ENCODE measurements at regions not wholly inside any gene's neighbourhood (a gene's known extent, or its start where the extent isn't known, plus 50 kb on each side); places are given as distances from the start of the nearest gene placed in this dataset.

DNA sequence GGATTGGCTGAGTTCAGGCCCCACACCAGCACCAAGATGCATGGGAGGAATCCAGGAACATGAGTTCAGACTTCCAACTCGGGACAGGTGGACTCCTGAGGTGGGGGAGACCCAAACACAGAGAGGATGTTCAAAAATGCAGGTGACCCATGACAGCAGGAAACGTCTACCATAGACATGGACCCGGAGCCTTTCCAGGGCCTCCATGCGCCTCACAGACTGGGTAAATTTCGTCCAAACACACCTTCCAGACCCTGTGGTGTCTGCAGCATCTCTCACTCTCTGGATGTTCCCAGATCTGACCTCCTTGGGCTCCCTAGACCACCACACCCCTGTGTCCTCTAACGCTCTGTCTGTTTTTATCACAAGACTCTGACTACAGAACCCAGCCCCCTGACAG, 87.7 kb downstream of the PXDC1 start:
- H3K27me3 ChIP-seq = no peaks in the 10 kb centered on the region
- TF ChIP-seq, protein P1, sequence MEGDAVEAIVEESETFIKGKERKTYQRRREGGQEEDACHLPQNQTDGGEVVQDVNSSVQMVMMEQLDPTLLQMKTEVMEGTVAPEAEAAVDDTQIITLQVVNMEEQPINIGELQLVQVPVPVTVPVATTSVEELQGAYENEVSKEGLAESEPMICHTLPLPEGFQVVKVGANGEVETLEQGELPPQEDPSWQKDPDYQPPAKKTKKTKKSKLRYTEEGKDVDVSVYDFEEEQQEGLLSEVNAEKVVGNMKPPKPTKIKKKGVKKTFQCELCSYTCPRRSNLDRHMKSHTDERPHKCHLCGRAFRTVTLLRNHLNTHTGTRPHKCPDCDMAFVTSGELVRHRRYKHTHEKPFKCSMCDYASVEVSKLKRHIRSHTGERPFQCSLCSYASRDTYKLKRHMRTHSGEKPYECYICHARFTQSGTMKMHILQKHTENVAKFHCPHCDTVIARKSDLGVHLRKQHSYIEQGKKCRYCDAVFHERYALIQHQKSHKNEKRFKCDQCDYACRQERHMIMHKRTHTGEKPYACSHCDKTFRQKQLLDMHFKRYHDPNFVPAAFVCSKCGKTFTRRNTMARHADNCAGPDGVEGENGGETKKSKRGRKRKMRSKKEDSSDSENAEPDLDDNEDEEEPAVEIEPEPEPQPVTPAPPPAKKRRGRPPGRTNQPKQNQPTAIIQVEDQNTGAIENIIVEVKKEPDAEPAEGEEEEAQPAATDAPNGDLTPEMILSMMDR (IDR thresholded peaks at IDR 0.05) = no peak
- H3K4me1 ChIP-seq = no peaks in the 10 kb centered on the region
- DNase-seq (ENCODE audit: low spot score) = no peak
- no peak overlapping the region for H3K4me3 ChIP-seq
- H3K9me3 ChIP-seq = peaks cover 0 to 21% of the 10 kb centered on the region in 2 donors
- H3K36me3 ChIP-seq = no peaks in the 10 kb centered on the region
- H3K27ac ChIP-seq = no peak overlapping the region

DNA sequence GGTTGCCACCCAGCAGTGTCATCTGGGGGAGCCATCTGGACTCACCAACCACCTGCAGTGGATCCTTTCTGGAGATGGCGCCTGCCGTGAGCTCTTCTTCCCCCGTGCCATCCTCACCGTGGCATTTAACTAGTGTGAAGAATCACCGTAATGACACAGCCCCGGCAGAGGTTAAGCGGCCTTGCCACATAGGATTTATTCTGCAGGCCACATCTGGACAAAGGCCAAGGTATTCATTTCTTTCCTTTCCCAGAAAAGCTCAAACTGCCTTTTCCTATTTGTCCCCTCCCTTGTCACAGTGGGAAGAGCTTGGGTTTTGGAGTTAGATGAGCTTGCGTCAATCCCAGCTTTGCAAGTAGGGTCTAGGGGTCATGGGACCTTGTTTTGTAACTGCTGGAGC, 88.4 kb downstream of the PXDC1 start:
- DNase-seq (ENCODE audit: low spot score) = no peak
- no peak overlapping the region for H3K27ac ChIP-seq
- H3K36me3 ChIP-seq = no peaks in the 10 kb centered on the region
- no peak overlapping the region for H3K4me3 ChIP-seq
- H3K27me3 ChIP-seq = no peaks in the 10 kb centered on the region
- H3K4me1 ChIP-seq = no peaks in the 10 kb centered on the region
- TF ChIP-seq, protein P1 (IDR thresholded peaks at IDR 0.05) = no peak
- peaks cover 0 to 13% of the 10 kb centered on the region in 2 donors for H3K9me3 ChIP-seq

DNA sequence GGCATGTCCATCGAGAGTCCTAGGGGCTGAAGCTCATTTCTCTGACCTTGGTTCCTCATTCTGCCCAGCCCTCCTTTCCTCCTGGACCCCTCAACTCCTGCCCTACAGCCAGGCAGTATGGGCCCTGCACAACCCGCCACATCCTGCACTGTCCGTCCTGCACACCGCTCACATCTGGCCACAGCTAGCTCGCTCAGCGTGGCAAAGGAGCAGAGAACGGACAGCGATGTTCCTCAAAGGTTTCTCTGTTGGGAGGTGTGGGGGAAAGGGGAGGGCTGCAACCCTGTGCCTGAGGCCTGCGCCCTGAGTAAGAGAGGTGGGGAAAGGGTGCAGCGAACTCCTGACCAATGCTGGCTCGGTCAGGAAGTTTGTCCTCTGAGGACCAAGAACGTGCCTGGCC, 90.1 kb downstream of the PXDC1 start:
- TF ChIP-seq, protein P1 (IDR thresholded peaks at IDR 0.05) = no peak
- Histone ChIP-seq H3K27ac (no peak overlapping the region), H3K27me3 (no peaks in the 10 kb centered on the region), H3K9me3 (no peaks in the 10 kb centered on the region), H3K4me3 (no peak overlapping the region), H3K4me1 (no peaks in the 10 kb centered on the region), H3K36me3 (no peaks in the 10 kb centered on the region)
- DNase-seq (ENCODE audit: low spot score) = no peak

DNA sequence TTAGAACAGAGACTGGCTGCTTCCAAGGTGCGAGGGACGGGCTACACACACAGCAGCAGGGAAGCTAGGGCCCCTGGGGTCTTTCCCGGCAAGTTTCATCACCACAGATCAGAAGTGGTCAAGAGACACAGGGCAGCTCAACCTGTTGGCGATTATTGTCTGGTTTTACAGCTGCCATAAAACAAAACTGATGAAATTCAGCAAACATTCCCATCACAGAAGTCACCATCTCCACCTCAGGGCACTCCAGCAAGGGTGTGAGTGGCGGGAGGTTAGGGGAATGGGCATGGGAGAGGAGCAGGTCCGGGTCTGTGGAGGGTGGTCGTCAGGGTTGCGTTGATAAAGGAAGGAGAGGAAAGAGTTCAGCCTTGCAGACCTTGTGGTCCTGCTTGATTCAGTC, 91.0 kb downstream of the PXDC1 start:
- Histone ChIP-seq H3K36me3 (no peaks in the 10 kb centered on the region), H3K4me3 (no peak overlapping the region), H3K27ac (no peak overlapping the region), H3K9me3 (no peaks in the 10 kb centered on the region), H3K27me3 (no peaks in the 10 kb centered on the region), H3K4me1 (no peaks in the 10 kb centered on the region)
- TF ChIP-seq, protein P1 (IDR thresholded peaks at IDR 0.05) = no peak
- DNase-seq (ENCODE audit: low spot score) = no peak

DNA sequence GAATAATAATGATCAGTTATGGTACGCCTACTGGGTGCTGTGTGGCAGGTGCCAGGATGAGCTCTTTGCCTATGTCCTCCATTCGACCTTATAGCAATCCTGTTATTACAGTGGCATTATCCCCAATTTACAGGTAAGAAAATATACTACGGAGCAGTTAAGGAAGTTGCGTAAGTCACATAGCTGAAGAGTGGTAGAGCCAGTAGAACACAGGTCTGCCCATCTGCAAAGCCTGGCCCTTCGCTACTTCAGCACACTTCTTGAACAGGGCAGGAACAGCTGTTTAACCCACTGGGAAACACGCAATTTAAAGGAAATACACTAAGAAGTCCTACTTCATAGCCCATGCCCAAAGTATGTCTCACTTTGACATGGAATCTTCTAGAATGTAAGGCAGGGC, 91.8 kb downstream of the PXDC1 start:
- Histone ChIP-seq H3K4me3 (no peak overlapping the region), H3K4me1 (no peaks in the 10 kb centered on the region), H3K27ac (no peak overlapping the region), H3K27me3 (no peaks in the 10 kb centered on the region), H3K36me3 (no peaks in the 10 kb centered on the region), H3K9me3 (no peaks in the 10 kb centered on the region)
- DNase-seq (ENCODE audit: low spot score) = no peak
- TF ChIP-seq, protein P1 (IDR thresholded peaks at IDR 0.05) = no peak

DNA sequence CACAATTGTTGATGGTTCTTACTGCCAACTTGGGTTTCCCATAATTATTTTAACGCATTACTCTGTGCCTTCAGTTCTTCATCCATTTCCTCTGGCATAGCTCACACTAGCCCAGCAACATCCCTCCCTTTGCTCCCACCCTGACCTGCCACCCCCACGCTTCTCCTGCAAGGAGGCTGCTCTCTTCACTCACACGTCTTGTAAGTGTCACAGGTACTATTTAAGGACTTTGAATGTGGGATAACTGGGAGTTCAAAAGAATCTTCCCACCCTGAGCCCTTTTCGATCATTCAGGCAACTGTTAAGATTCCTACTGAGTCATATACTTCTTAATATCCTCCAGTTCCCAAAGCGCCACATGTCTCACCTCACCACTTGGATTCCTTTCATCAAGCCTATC, 95.4 kb downstream of the PXDC1 start:
- H3K27ac ChIP-seq = no peak overlapping the region
- H3K27me3 ChIP-seq = no peaks in the 10 kb centered on the region
- no peak for DNase-seq (ENCODE audit: low spot score)
- no peaks in the 10 kb centered on the region for H3K4me1 ChIP-seq
- no peak overlapping the region for H3K4me3 ChIP-seq
- no peaks in the 10 kb centered on the region for H3K36me3 ChIP-seq
- TF ChIP-seq, protein P1 (IDR thresholded peaks at IDR 0.05) = no peak
- no peaks in the 10 kb centered on the region for H3K9me3 ChIP-seq

Measured in right atrium auricular region (tissue), 2 donors.